Left renal pelvis (tissue), 4 donors: ENCODE measurements at regions not wholly inside any gene's neighbourhood (a gene's known extent, or its start where the extent isn't known, plus 50 kb on each side); places are given as distances from the start of the nearest gene placed in this dataset.

ENCODE experiments used
- DNase-seq, 4 donors: peaks; one replicate each; pipeline ENCODE4 v3.0.0-alpha.2; 2013; ENCODE audit warnings: low read depth in 4 of 4, low spot score in 3 of 4

GRCh38 chr17:71037386-71037785 is 868.1 kb downstream of the KCNJ2 start:
- no peak for DNase-seq

- no peak for DNase-seq
Observed at GRCh38 chr17:71039391-71039790, 870.1 kb downstream of the KCNJ2 start.

- no peak for DNase-seq
Observed at GRCh38 chr17:71052971-71053370, 883.6 kb downstream of the KCNJ2 start.

GRCh38 chr17:71055128-71055527 is 885.8 kb downstream of the KCNJ2 start:
- no peak for DNase-seq

- DNase-seq = no peak
Observed at GRCh38 chr17:71057448-71057847, 888.1 kb downstream of the KCNJ2 start.

DNA sequence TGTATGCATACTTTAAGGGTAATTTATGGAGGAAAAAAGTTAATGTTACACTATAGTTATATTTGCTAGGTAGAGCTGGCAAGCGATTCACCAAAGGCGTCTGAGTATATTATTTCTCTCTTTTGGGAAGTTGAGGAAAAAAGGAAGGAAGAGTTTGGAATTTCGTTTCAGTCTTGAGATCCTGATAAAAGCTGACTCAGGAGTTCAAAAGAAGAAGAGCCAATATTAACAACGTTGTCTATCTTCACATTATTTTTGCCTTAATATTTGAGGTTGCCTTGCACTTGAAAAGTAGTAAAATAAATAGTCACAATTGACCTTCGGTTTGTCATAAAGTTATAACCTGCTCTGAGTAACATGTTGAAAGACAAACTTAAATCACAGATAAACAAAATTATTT is 888.6 kb downstream of the KCNJ2 start:
- no peak for DNase-seq

GRCh38 chr17:71063127-71063526 is 893.8 kb downstream of the KCNJ2 start:
- no peak for DNase-seq

DNA sequence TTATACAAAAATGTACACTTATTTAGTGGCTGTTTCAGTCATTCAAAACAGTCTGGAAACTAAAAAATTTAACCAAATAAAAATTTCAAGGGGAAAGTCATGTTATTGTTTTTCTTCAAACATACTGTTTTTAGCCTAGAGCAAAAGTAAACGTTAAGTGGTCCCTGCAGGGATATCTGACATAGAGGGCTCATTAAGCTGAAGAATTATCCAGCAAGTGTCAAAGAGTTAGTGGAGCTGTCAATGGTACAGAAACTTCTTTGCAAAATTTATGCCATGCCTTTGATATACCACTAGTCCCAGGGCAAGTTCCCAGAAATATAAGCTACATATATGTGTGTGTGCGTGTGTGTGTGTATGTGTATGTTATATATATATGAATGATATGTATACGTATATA is 894.2 kb downstream of the KCNJ2 start:
- DNase-seq = no peak

- no peak for DNase-seq
Observed at GRCh38 chr17:71067669-71068407, 898.5 kb downstream of the KCNJ2 start.

GRCh38 chr17:71068408-71068750 is 899.0 kb downstream of the KCNJ2 start:
- no peak for DNase-seq

DNA sequence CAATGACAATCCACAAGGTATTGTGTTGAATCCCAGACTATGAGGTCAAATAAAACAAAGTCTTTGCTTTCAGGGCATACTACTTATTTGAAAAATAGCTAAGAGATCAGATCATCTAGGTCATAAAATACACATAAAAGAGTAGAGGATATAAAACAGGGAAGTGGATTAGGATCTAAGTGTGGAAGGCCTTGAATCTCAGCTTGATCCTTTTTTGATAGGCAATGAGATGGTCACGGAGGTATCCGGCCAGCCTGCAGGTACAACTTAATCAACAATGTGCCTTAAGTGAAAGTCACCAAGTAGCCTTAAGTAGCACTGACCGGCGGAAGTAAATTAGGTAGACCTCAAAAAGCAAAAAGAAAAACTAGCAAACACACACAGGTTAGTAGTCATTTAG is 901.7 kb downstream of the KCNJ2 start:
- DNase-seq = no peak

GRCh38 chr17:71071837-71072236 is 902.5 kb downstream of the KCNJ2 start:
- no peak for DNase-seq

- DNase-seq = no peak
Observed at GRCh38 chr17:71080937-71081336, 911.6 kb downstream of the KCNJ2 start.

- DNase-seq = no peak
Observed at GRCh38 chr17:71081666-71082065, 912.3 kb downstream of the KCNJ2 start.

GRCh38 chr17:71084219-71084618 is 914.9 kb downstream of the KCNJ2 start:
- DNase-seq = no peak

DNA sequence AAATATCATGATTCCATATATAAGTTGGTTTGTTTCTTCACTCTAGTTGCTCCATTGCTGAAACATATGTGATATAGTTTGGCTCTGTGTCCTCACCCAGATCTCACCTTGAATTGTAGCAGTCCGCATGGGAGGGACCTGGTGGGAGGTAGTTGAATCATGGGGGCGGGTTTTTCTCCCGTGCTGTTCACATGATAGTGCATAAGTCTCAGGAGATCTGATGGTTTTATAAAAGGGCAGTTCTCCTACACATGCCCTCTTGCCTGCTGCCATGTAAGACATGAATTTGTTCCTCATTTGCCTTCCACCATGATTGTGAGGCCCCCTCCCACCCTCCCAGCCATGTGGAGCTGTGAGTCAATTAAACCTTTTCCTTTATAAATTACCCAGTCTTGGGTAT is 915.5 kb downstream of the KCNJ2 start:
- no peak for DNase-seq

DNA sequence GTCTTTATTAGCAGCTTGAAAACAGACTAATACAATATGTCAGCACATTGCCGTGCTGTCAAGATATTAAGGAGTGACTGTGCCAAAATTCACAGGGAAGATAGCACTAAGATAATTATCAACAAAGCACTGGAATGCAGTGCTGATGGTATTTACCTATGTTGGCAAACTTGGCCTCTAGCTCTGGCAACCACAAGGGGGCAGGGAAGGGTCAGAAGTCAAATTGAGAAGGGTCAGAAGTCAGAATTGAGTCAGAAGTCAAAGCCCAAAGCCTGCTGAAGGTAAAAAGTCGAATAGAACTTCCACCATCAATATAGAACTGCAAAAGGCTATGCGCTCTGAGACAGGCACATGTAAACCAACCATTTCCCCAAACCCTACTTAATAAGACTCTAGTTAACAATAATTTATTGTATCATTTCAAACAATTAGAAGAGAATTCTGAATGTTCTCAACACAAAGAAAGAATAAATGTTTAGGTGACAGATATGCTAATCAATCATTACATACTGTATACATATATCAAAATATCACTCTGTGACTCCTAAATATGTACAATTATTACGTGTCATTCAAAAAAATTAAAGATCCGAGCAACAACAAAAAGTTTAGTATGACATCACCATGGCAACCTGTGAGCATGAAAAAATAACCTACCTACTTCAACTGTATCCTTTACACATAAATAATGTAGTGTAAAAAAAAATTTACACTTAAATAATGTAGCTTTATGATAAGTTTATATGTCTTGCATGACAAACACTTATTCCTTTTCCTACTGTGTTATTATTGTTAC is 916.1 kb downstream of the KCNJ2 start:
- DNase-seq = no peak

GRCh38 chr17:71089431-71089830 is 920.1 kb downstream of the KCNJ2 start:
- DNase-seq = no peak

GRCh38 chr17:71098071-71098470 is 928.7 kb downstream of the KCNJ2 start:
- no peak for DNase-seq

GRCh38 chr17:71099003-71099714 is 929.8 kb downstream of the KCNJ2 start:
- no peak for DNase-seq

DNA sequence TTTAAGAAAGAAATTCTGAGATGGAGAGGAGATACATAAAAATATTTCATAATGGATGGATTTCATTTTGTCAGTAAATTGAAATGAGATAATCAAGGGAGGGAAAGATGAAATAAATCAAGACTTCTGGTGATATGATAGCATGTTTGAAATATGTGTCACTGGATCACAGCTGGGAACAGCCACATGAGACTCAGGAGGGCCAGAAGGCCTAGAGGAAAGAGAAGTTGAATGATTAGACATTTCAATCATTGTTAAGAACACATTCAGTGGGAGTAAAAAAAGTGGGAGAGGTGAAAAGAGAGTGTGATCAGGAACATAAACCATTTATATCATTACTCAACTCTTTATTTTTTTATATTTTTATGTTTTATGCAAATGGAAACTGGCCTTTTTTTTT is 933.4 kb downstream of the KCNJ2 start:
- no peak for DNase-seq

DNA sequence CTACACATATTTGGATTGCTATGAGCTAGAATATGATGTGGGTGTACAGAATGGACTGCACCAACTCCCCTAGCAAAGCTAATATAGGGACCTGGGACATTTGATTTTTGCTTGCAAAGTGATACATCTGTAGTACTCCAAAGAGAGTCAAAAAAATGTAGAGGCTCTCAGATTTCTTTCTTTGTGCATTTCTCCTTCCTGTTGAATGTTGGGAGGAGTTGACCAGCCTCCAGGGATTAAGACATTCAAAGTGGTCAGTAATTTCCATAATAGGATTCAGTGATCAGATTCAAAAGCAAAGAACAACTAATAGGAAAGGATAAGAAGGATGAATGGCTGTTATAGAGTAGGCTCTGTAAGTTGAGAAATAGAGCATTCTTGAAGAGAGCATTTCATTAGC is 934.9 kb downstream of the KCNJ2 start:
- no peak for DNase-seq
